ENCODE measurements at regions not wholly inside any gene's neighbourhood (a gene's known extent, or its start where the extent isn't known, plus 50 kb on each side); places are given as distances from the start of the nearest gene placed in this dataset.

DNA sequence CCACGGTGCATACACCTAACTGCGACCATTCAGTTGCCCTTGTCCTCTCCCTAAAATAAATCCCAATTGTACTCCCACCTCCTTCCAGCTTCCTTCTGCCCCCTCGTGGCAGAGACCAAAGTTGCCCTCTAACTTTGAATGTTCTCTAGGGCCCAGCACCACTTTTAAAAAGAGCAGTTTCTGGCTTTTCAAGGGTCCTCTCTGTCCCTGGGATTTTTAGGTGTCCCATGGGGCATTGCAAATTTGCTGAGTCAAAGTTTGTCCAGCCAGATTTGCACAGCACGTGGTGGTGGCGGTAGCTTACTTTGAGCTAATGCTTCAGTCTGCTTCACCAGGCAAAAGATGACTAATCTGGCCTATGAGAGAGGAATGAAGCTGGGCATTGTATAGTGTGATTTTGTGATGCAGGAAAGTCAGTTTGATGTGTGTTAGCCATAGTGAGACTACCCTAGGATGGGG is 100.2 kb downstream of the PERP start:
- peak; percentile 53 for DNase-seq (ENCODE audit: low spot score)
- TF ChIP-seq, protein P1, sequence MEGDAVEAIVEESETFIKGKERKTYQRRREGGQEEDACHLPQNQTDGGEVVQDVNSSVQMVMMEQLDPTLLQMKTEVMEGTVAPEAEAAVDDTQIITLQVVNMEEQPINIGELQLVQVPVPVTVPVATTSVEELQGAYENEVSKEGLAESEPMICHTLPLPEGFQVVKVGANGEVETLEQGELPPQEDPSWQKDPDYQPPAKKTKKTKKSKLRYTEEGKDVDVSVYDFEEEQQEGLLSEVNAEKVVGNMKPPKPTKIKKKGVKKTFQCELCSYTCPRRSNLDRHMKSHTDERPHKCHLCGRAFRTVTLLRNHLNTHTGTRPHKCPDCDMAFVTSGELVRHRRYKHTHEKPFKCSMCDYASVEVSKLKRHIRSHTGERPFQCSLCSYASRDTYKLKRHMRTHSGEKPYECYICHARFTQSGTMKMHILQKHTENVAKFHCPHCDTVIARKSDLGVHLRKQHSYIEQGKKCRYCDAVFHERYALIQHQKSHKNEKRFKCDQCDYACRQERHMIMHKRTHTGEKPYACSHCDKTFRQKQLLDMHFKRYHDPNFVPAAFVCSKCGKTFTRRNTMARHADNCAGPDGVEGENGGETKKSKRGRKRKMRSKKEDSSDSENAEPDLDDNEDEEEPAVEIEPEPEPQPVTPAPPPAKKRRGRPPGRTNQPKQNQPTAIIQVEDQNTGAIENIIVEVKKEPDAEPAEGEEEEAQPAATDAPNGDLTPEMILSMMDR (IDR thresholded peaks at IDR 0.05; ENCODE audit: extremely low read depth, missing control alignments), result peak; percentile 54

DNA sequence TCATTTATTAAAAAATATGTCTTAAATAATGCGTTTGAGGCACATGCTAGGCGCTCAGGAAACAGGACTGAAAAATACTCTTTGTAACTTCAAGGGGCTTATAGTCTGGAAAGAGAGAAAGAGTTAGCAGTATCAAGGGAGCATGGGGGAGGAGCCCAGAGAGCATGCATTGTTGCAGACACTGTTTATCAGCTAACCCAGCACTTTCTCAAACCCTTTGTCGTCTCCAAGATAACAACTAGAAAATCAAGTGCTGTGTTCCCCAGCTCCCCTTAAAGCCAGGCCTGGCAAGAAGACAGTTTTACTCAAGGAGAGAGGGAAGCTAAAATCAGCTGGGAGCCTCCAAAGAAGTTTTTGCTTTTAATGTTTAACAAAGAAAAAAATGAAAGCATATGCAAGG is 98.4 kb downstream of the PERP start:
- TF ChIP-seq, protein P1 (IDR thresholded peaks at IDR 0.05; ENCODE audit: extremely low read depth, missing control alignments), result no peak
- no peak for DNase-seq (ENCODE audit: low spot score)

DNA sequence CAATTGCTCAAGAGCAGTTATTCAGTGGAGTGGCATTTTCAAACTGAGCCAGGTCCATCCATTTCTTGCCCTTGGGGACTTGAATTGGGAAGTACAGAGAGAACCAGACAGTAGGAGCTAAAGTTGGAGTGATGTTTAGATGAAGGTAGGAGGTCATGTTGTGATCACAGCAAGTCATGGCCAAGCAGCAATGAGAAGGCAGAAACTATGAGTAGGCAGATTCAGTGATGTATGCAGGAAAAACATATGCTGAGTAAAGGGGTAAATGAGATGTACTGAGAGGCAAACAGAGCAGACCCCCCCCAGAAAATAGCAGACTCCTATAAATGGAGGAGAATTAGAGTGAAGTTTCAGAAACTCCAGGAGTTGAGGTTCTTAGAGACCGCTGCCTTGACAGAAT is 95.8 kb downstream of the PERP start:
- no peak for DNase-seq (ENCODE audit: low spot score)
- TF ChIP-seq, protein P1 (IDR thresholded peaks at IDR 0.05; ENCODE audit: extremely low read depth, missing control alignments), result no peak

DNA sequence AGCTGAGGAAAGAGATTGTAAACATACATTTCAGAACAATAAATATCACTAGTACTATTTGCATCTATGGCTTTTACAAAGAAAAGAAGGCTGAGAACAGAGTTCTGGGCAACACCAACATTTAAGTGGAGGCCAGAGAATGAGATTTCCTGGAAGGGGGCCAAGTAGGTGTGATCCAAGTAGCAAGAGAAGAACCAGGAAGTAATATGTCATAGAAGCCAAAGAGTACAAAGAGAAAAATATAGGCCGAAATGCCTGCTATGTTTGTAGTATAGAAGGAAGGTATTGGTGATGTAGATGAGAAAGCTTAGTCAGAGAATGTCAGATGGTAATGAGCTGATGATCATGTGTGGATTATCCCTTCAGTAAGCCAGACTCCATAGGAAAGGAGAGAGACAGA is 94.5 kb downstream of the PERP start:
- TF ChIP-seq, protein P1 (IDR thresholded peaks at IDR 0.05; ENCODE audit: extremely low read depth, missing control alignments), result no peak
- DNase-seq (ENCODE audit: low spot score), result no peak

DNA sequence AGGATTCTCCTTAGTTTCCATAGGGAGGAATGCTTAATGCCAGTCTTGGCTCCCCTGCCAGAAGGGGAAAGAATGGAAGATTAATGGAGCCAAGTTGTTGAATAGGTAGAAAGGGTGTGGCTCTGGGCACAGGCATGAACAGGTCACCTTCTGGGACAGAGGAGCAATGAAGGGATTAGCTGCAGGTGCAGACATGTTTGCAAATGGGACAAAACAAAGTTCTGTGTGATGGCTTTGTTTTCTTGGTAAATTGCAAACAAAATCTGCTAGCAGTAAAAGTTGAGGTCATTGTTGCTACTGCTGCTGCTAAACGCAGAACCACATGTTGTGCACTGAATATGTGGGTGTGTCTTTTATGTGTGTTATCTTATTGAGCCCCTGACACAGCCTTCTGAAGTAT is 93.3 kb downstream of the PERP start:
- no peak for DNase-seq (ENCODE audit: low spot score)
- TF ChIP-seq, protein P1 (IDR thresholded peaks at IDR 0.05; ENCODE audit: extremely low read depth, missing control alignments), result no peak

DNA sequence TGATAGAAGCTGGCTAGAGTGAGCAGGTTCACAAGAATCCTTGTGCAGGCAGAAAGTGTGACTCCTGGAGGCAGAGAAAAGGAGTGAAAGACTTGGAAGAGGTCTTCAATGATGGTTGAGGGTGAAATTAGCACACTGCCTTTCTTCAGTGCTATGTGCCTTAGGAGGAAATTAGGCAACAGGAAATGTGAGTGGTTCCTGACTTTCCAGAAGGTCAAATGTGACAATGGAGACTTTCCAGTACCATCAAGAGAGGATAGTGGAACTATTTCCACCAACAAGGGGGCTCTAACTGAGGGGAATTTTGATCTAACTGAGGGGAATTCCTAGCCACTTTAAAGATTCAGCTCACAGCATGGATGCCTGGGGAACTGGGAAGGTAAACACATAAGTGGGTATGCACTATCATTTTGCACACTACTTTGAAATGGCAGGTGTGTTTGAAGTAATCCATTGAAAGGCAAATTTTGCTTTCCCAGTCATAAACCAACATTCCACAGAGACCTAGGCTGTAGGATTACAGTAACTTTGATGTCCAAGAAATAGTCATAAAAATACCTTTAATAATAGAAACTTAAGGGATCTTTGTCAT is 90.0 kb downstream of the PERP start:
- TF ChIP-seq, protein P1 (IDR thresholded peaks at IDR 0.05; ENCODE audit: extremely low read depth, missing control alignments), result no peak
- DNase-seq (ENCODE audit: low spot score), result no peak

DNA sequence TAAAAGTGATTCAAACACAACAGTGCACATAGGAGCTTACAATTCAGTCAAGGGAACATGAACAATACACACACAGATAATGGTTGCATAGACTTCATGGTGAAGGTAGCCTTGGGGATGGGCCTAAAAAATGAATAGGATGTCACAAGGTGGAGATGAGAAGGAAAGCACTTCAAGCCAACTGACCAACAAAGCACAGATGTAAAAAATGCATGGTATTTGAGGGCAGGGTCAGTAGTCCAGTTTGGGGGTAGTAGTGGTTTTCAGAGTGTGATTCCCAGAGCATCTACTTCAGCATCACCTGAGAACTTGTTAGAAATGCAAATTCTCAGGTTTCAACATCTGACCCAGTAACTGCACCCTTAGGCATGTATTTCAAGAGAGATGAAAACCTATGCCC is 88.9 kb downstream of the PERP start:
- no peak for DNase-seq (ENCODE audit: low spot score)
- TF ChIP-seq, protein P1 (IDR thresholded peaks at IDR 0.05; ENCODE audit: extremely low read depth, missing control alignments), result no peak
